HCT116 (cell line): ENCODE measurements at regions not wholly inside any gene's neighbourhood (a gene's known extent, or its start where the extent isn't known, plus 50 kb on each side); places are given as distances from the start of the nearest gene placed in this dataset.
"Not testable (repeated sequence)": the region's sequence is repeated elsewhere in the genome, so short reads cannot be mapped to it uniquely, and the experiment has no call there.

ENCODE experiments used
- ATF3 ChIP-seq: IDR thresholded peaks from 2 replicates; pipeline ENCODE4 v1.6.1; 2012
- CEBPB ChIP-seq: IDR thresholded peaks from 2 replicates; pipeline ENCODE4 v1.6.1; 2012; ENCODE audit warnings: low read depth
- CTCF ChIP-seq, 3 experiments: fragments of 200-600 bp in 1 of 3; sonication (generic) in 1 of 3; IDR thresholded peaks in 2 of 3; conservative IDR thresholded peaks in 1 of 3; 2 replicates each; pipeline ENCODE4 v1.5.1; 2012 to 2017; ENCODE audit warnings: low read depth in 2 of 3, low read length in 2 of 3, antibody characterized with exemption in 1 of 3, borderline replicate concordance in 1 of 3, control low read depth in 1 of 3, mild to moderate bottlenecking in 1 of 3, mixed read lengths in 1 of 3, mixed run types in 1 of 3, moderate library complexity in 1 of 3; ENCODE audit not compliant: insufficient read depth in 1 of 3
- EZH2 ChIP-seq: fragments of 200-600 bp; sonication (generic); IDR thresholded peaks from 2 replicates; pipeline ENCODE4 v1.6.1; 2017; ENCODE audit warnings: antibody characterized with exemption, mixed run types
- FOSL1 ChIP-seq: IDR thresholded peaks from 2 replicates; pipeline ENCODE4 v1.6.1; 2012; ENCODE audit warnings: low read depth
- MAX ChIP-seq: IDR thresholded peaks from 2 replicates; pipeline ENCODE4 v1.6.1; 2012
- POLR2A ChIP-seq: IDR thresholded peaks from 2 replicates; pipeline ENCODE4 v1.7.0; 2011; ENCODE audit warnings: borderline replicate concordance; ENCODE audit not compliant: insufficient read depth, insufficient read length; ENCODE audit errors: extremely low read depth
- POLR2AphosphoS5 ChIP-seq: IDR thresholded peaks from 2 replicates; pipeline ENCODE4 v1.6.1; 2011; ENCODE audit warnings: mild to moderate bottlenecking, low read depth, low read length, moderate library complexity
- RAD21 ChIP-seq: IDR thresholded peaks from 2 replicates; pipeline ENCODE4 v1.6.1; 2012; ENCODE audit warnings: low read depth, mild to moderate bottlenecking
- REST ChIP-seq: IDR thresholded peaks from 2 replicates; pipeline ENCODE4 v1.6.1; 2012; ENCODE audit warnings: low read depth
- SIN3A ChIP-seq: IDR thresholded peaks from 2 replicates; pipeline ENCODE4 v1.6.1; 2012; ENCODE audit warnings: low read depth
- YY1 ChIP-seq: IDR thresholded peaks from 2 replicates; pipeline ENCODE4 v1.6.1; 2011; ENCODE audit warnings: low read length, low read depth, moderate library complexity, mild to moderate bottlenecking; ENCODE audit not compliant: insufficient replicate concordance; ENCODE audit errors: extremely low read depth
- ZBTB33 ChIP-seq: IDR thresholded peaks from 2 replicates; pipeline ENCODE4 v1.6.1; 2011; ENCODE audit warnings: mild to moderate bottlenecking, low read length, moderate library complexity; ENCODE audit not compliant: insufficient replicate concordance; ENCODE audit errors: extremely low read depth
- ZFX ChIP-seq: fragments of 450-650 bp; IDR thresholded peaks from 2 replicates; pipeline ENCODE4 v1.6.1; 2017

GRCh38 chr9:85433551-85433950 lies 308.2 kb downstream of the AGTPBP1 start:
- TF ChIP-seq CTCF (IDR thresholded peaks at IDR 0.05 in 2 of 3, conservative IDR thresholded peaks at IDR 0.05 in 1 of 3; ENCODE audit: borderline replicate concordance in 1 of 3, insufficient read depth in 1 of 3, low read depth in 2 of 3, low read length in 2 of 3); CEBPB; MAX; ZFX; ZBTB33; YY1; EZH2; POLR2A; POLR2AphosphoS5; ATF3; REST; SIN3A; RAD21; FOSL1: not testable (repeated sequence)
